ENCODE measurements at regions not wholly inside any gene's neighbourhood (a gene's known extent, or its start where the extent isn't known, plus 50 kb on each side); places are given as distances from the start of the nearest gene placed in this dataset.

- Histone ChIP-seq H3K4ac (replicated peaks; ENCODE audit: insufficient read length, low read depth, low read length) (no peak overlapping the region), H3K23ac (ENCODE audit: insufficient read length) (no peak overlapping the region), H2BK12ac (ENCODE audit: low read depth, low read length) (no peak overlapping the region), H2AK5ac (ENCODE audit: low read depth, low read length) (no peak overlapping the region), H3K36me3 (ENCODE audit: control insufficient read depth in 2 of 4, insufficient read depth in 4 of 4, low read length in 3 of 4) (no peaks in the 10 kb centered on the region), H2AFZ (ENCODE audit: low read length) (no peak overlapping the region), H2BK120ac (replicated peaks; ENCODE audit: low read depth, low read length) (no peak overlapping the region), H2BK20ac (ENCODE audit: low read length) (no peak overlapping the region), H3K23me2 (ENCODE audit: low read depth, low read length) (no peaks in the 10 kb centered on the region), H4K20me1 (replicated peaks in 1 of 2; ENCODE audit: control insufficient read depth in 1 of 2, insufficient read depth in 2 of 2, low read length in 2 of 2) (no peaks in the 10 kb centered on the region), H3K27me3 (replicated peaks in 1 of 4; ENCODE audit: control insufficient read depth in 3 of 4, extremely low read depth in 1 of 4, insufficient read depth in 3 of 4, low read length in 3 of 4) (no peaks in the 10 kb centered on the region; a peak in 1 of 7 replicates), H3K79me2 (ENCODE audit: control insufficient read depth in 1 of 2, insufficient read depth in 2 of 2, low read length in 2 of 2) (no peaks in the 10 kb centered on the region), H3K14ac (ENCODE audit: insufficient read length) (no peak overlapping the region), H4K91ac (replicated peaks; ENCODE audit: insufficient read length, low read length) (no peak overlapping the region), H3K4me1 (replicated peaks in 1 of 4; ENCODE audit: control insufficient read depth in 3 of 4, insufficient read depth in 4 of 4, low read length in 3 of 4) (peaks cover 0 to 3% (median 1%) of the 10 kb centered on the region in 4 experiments; a peak in 2 of 7 replicates), H3K79me1 (ENCODE audit: low read depth, low read length) (no peaks in the 10 kb centered on the region; the same call in 1 of the 2 replicates), H3K4me3 (ENCODE audit: extremely low read depth in 1 of 4, insufficient read depth in 2 of 4, low read depth in 3 of 4, low read length in 4 of 4) (no peak overlapping the region), H4K8ac (ENCODE audit: extremely low read depth, insufficient read depth, low read length) (no peak overlapping the region), H4K5ac (ENCODE audit: insufficient read length, low read depth, low read length) (no peak overlapping the region), H3K18ac (ENCODE audit: extremely low read depth, low read length) (no peak overlapping the region), H3K56ac (replicated peaks; ENCODE audit: insufficient read length, low read depth, low read length) (no peak overlapping the region), H3K4me2 (ENCODE audit: insufficient read depth in 1 of 2, low read depth in 2 of 2, low read length in 2 of 2) (no peak overlapping the region), H2BK5ac (ENCODE audit: low read depth, low read length) (no peak overlapping the region), H3K9me3 (ENCODE audit: insufficient read depth in 2 of 2, low read depth in 1 of 2, low read length in 1 of 2) (no peaks in the 10 kb centered on the region), H3K27ac (ENCODE audit: low read depth, low read length) (no peak overlapping the region), H2BK15ac (ENCODE audit: low read length) (no peak overlapping the region), H3K9ac (replicated peaks in 1 of 4; ENCODE audit: extremely low read depth in 1 of 4, low read depth in 3 of 4, low read length in 3 of 4) (no peak overlapping the region)
- TF ChIP-seq SP2 (IDR thresholded peaks at IDR 0.05; ENCODE audit: low read length) (no peak), MAX (IDR thresholded peaks at IDR 0.05) (no peak), JUND (IDR thresholded peaks at IDR 0.05; ENCODE audit: low read length) (no peak), SP4 (IDR thresholded peaks at IDR 0.05; ENCODE audit: low read length) (no peak), KDM4A (IDR thresholded peaks at IDR 0.05; ENCODE audit: low read depth, low read length, severe bottlenecking) (no peak), CHD1 (IDR thresholded peaks at IDR 0.05; ENCODE audit: low read depth, low read length) (no peak)
- DNase-seq (ENCODE audit: low read depth in 1 of 2, low spot score in 2 of 2) (no peak), FAIRE-seq (no peak)
- WGBS, 2 experiments (ENCODE audit: extremely low coverage in 1 of 2, insufficient coverage in 1 of 2, insufficient read length in 1 of 2, insufficient replicate concordance in 2 of 2, low coverage in 1 of 2, low lambda C conversion rate in 2 of 2, missing lambda C conversion rate in 1 of 2): 85% methylated on average over 4 of the region's 4 CpGs; no CpG with 5 or more reads in 1 of the 2 experiments
- ChIA-PET POLR2A (ENCODE audit: partially characterized antibody) (no interaction called here), CTCF (ENCODE audit: partially characterized antibody) (interaction anchor here (0.7 to 1.3 kb wide), 4 partner anchors 8 to 140 kb away, joined by 3 to 6 read pairs (median 4); no protein-coding TSS in a partner anchor)
Measured at GRCh38 chr5:135706893-135707292, 127.6 kb upstream of the SLC25A48 start.

Data from H1 (cell line).